T1000 (cell line): ENCODE measurements at regions not wholly inside any gene's neighbourhood (a gene's known extent, or its start where the extent isn't known, plus 50 kb on each side); places are given as distances from the start of the nearest gene placed in this dataset.

Source experiments
- DNase-seq: peaks from one replicate; lab custom pipeline; 2025; ENCODE audit warnings: mixed read lengths; lab: John Stamatoyannopoulos, UW

GRCh38 chr11:69970785-69971535 is 107.2 kb upstream of the ANO1 start:
- no peak for DNase-seq

DNA sequence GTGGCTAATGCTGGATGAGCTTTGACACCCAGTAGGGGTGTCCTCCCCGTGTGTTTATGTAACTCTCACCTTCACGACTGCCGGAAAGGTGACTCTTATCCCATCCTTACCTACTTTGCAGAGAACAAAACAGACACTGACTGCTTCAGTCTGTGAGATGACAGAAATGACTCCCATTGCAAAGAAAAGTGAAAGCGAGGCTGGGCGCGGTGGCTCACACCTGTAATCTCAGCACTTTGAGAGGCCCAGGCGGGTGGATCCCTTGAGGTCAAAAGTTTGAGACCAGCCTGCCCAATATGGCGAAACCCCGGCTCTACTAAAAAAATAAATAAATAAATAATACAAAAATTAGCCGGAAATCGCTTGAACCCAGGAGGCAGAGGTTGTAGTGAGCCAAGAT is 106.4 kb upstream of the ANO1 start:
- no peak for DNase-seq

DNA sequence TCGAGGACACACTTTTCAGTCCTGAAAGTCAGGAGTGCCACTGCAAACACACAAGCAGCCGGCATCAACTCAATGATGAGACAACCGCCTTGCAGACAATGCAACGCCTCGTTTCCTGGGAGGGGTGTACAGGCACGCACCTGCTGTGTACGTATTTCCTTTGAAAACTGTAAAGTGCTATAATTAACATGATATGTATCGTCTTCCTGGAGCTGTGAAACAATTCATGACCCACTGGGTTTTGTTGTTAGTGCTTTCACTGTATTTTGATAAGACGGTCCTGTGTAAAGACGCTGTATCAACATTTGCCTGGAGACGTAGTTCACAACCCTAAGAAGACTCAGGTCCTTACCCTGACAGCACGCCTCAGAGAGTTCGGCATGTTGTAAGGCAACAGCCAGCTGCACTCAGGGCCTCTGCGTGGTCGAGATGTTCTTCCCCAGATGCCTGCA is 105.7 kb upstream of the ANO1 start:
- DNase-seq: no peak

DNA sequence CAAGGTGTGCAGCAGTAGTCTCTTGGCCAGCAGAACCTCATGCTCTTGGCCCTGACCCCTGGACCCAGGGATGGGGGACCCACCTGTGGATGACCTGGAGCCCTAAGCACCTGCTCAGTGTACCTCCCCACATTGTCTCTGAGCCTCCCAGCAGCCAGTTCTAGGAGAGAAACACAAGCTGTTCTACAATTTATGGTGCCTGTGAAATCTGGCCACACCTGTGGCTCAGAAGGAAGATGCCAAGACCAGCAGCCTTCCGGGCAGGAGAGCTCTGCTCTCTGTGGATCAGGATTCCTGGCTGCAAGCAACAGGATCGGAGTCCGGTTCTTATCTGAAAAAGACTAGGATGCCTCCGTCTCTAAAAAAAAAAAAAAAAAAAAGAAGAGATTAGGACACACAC is 103.6 kb upstream of the ANO1 start:
- DNase-seq: no peak

DNA sequence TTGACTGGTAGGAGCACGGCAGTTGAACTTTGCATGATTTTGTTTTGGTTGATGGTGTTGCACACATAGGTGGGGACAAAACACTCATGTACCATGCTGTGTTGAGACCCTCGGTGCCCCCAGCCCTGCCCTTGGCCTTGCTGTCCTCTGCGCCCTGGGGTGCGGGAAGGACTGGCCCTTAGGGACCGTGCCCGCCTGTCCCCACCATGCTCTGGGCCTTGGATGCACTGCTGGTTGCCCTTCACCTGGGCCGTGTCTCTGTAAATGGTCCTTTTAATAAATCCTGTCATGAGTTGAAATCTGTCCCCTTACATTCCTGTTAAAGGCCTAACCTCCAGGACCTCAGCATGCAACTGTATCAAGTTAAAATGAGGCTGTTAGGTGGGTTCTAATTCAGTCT is 102.3 kb upstream of the ANO1 start:
- DNase-seq: no peak

DNA sequence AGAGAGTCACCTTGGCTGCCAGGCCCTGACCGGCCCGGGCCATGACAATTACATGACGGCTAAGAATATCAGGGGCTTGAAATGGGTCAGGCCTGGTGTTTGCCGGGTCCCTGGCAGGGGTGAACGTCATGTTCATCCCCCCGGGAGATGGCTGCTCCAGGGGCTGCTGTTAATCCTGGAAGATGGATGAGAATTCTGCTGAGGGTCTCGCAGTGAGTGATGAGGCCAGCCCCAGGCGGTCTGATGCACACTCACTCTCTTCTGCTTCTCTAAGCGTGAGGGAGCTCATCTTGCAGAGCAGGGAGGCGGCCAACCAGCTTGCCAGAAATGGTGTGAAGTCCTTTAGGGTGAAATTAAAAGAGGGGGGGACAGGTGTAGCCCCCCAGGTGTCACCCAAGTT is 101.3 kb upstream of the ANO1 start:
- DNase-seq: no peak

- DNase-seq: no peak
Observed at GRCh38 chr11:69977951-69978350, 100.2 kb upstream of the ANO1 start.

- no peak for DNase-seq
Observed at GRCh38 chr11:69978841-69979614, 99.1 kb upstream of the ANO1 start.

- DNase-seq: no peak
Observed at GRCh38 chr11:69979632-69980031, 98.5 kb upstream of the ANO1 start.

GRCh38 chr11:69981119-69981784 is 96.9 kb upstream of the ANO1 start:
- DNase-seq: no peak

- no peak for DNase-seq
Observed at GRCh38 chr11:69982690-69983570, 95.2 kb upstream of the ANO1 start.

DNA sequence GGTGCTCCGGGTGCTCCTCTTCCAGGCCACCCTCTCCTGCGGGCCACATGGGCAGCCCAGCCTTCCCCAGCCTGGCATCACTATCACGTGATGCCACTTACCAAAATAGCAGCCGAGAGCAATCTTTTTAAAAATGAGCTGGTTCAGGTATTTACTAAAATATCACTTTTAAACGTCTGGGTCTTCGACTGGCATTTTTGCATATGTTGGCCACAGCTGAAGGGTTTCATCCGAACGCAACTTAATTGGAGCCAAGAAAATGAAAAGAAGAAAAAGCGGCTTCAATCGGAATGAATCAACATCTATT is 94.6 kb upstream of the ANO1 start:
- DNase-seq: no peak

- DNase-seq: no peak
Observed at GRCh38 chr11:69983897-69984438, 94.1 kb upstream of the ANO1 start.

- no peak for DNase-seq
Observed at GRCh38 chr11:69984457-69985261, 93.5 kb upstream of the ANO1 start.

GRCh38 chr11:69985331-69985640 is 92.8 kb upstream of the ANO1 start:
- DNase-seq: no peak

GRCh38 chr11:69985641-69986439 is 92.3 kb upstream of the ANO1 start:
- no peak for DNase-seq

DNA sequence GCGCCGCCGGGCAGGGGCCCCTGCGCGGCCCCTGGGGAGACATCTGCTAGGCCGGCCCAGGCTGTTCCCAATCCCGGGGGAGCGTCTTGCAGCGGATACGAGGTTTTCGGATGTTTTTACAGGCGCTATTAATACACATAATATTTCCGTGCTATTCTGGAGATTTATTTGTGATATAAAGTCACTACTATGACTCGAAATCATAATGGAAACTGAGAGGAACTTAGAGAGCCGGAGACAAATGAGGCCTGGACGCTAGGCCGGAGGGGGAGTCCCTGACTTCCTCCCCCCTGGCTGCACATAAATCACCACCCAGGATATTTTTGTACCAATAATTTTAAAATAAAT is 91.7 kb upstream of the ANO1 start:
- DNase-seq: no peak

- no peak for DNase-seq
Observed at GRCh38 chr11:69986830-69987229, 91.3 kb upstream of the ANO1 start.

GRCh38 chr11:69992026-69992425 is 86.1 kb upstream of the ANO1 start:
- DNase-seq: no peak

- DNase-seq: no peak
Observed at GRCh38 chr11:69992943-69993694, 85.0 kb upstream of the ANO1 start.
